NCI-H2029 treated with DMSO at 0.1 percent for 48 hours (cell line): ENCODE measurements at regions not wholly inside any gene's neighbourhood (a gene's known extent, or its start where the extent isn't known, plus 50 kb on each side); places are given as distances from the start of the nearest gene placed in this dataset.

Experiments
- DNase-seq: peaks from one replicate; lab custom pipeline; 2025; lab: John Stamatoyannopoulos, UW

- no peak for DNase-seq
Observed at GRCh38 chr20:60959971-60960370, 292.1 kb upstream of the CDH4 start.

GRCh38 chr20:60960500-60960899 lies 291.6 kb upstream of the CDH4 start:
- no peak for DNase-seq

- no peak for DNase-seq
Observed at GRCh38 chr20:60961551-60961950, 290.5 kb upstream of the CDH4 start.

- no peak for DNase-seq
Observed at GRCh38 chr20:60962367-60963045, 289.6 kb upstream of the CDH4 start.

- DNase-seq: no peak
Observed at GRCh38 chr20:60963146-60963545, 288.9 kb upstream of the CDH4 start.

- DNase-seq: no peak
Observed at GRCh38 chr20:60964911-60965310, 287.1 kb upstream of the CDH4 start.

- DNase-seq: no peak
Observed at GRCh38 chr20:60966031-60966430, 286.0 kb upstream of the CDH4 start.

GRCh38 chr20:60966766-60967165 lies 285.3 kb upstream of the CDH4 start:
- no peak for DNase-seq

- no peak for DNase-seq
Observed at GRCh38 chr20:60967431-60968316, 284.4 kb upstream of the CDH4 start.

GRCh38 chr20:60968853-60969720 lies 283.0 kb upstream of the CDH4 start:
- DNase-seq: no peak

- DNase-seq: no peak
Observed at GRCh38 chr20:60970601-60971000, 281.5 kb upstream of the CDH4 start.

GRCh38 chr20:60974022-60974421 lies 278.0 kb upstream of the CDH4 start:
- no peak for DNase-seq

GRCh38 chr20:60974441-60974945 lies 277.6 kb upstream of the CDH4 start:
- no peak for DNase-seq

GRCh38 chr20:60976139-60976538 lies 275.9 kb upstream of the CDH4 start:
- DNase-seq: no peak

- DNase-seq: no peak
Observed at GRCh38 chr20:60976913-60977312, 275.1 kb upstream of the CDH4 start.

GRCh38 chr20:60977901-60978300 lies 274.2 kb upstream of the CDH4 start:
- peak; percentile 58 for DNase-seq

GRCh38 chr20:60984666-60985065 lies 267.4 kb upstream of the CDH4 start:
- peak; percentile 70 for DNase-seq

- peak; percentile 93 for DNase-seq
Observed at GRCh38 chr20:60986506-60987156, 265.4 kb upstream of the CDH4 start.

GRCh38 chr20:60990061-60990460 lies 262.0 kb upstream of the CDH4 start:
- DNase-seq: no peak

GRCh38 chr20:60990643-60991042 lies 261.4 kb upstream of the CDH4 start:
- no peak for DNase-seq

- no peak for DNase-seq
Observed at GRCh38 chr20:60993433-60994044, 258.5 kb upstream of the CDH4 start.
